Colonic mucosa (tissue), 4 donors: ENCODE measurements at regions not wholly inside any gene's neighbourhood (a gene's known extent, or its start where the extent isn't known, plus 50 kb on each side); places are given as distances from the start of the nearest gene placed in this dataset.

Experiments used
- DNase-seq: peaks from one replicate; pipeline ENCODE4 v3.0.0-alpha.2; 2020
- H3K27ac ChIP-seq: fragments of 200-600 bp; one replicate; pipeline ENCODE4 v1.8.0; 2021
- H3K27me3 ChIP-seq: fragments of 200-600 bp; one replicate; pipeline ENCODE4 v1.8.0; 2021
- H3K36me3 ChIP-seq: fragments of 200-600 bp; one replicate; pipeline ENCODE4 v1.8.0; 2021
- H3K4me1 ChIP-seq: fragments of 200-600 bp; one replicate; pipeline ENCODE4 v1.8.0; 2021; ENCODE audit warnings: mild to moderate bottlenecking
- H3K4me3 ChIP-seq: fragments of 200-600 bp; one replicate; pipeline ENCODE4 v1.8.0; 2021
- H3K9ac ChIP-seq, 2 donors: one replicate each; pipeline ENCODE4 v1.7.0; 2013; ENCODE audit warnings: control low read depth in 2 of 2, low read depth in 2 of 2, low read length in 2 of 2
- H3K9me3 ChIP-seq: fragments of 200-600 bp; one replicate; pipeline ENCODE4 v1.8.0; 2021
- CTCF ChIP-seq: fragments of 200-600 bp; IDR thresholded peaks from one replicate; pipeline ENCODE4 v1.8.0; 2022; ENCODE audit warnings: antibody characterized with exemption, mild to moderate bottlenecking
- intact Hi-C: fragments of 100-400 bp; cut with DNase I; formaldehyde crosslinking; loops from one replicate; pipeline ENCODE4 v1.14.1; 2022
- donor health status: healthy.
- donor health status: DM: no; HTN: no; CAD: no.
- donor health status: DM: no; HTN: no; CAD: no.

GRCh38 chr2:133711201-133711600, 142.9 kb upstream of the NCKAP5 start:
- no peaks in the 10 kb centered on the region for H3K9me3 ChIP-seq
- H3K27me3 ChIP-seq: no peaks in the 10 kb centered on the region
- H3K36me3 ChIP-seq: no peaks in the 10 kb centered on the region
- H3K27ac ChIP-seq: no peak overlapping the region
- no peak for DNase-seq
- TF ChIP-seq CTCF: no peak
- H3K9ac ChIP-seq: no peak overlapping the region
- H3K4me3 ChIP-seq: no peak overlapping the region
- H3K4me1 ChIP-seq: no peaks in the 10 kb centered on the region
- intact Hi-C loops: no loop called here

GRCh38 chr2:133711806-133712205, 143.5 kb upstream of the NCKAP5 start:
- Histone ChIP-seq H3K9ac (no peak overlapping the region), H3K9me3 (no peaks in the 10 kb centered on the region), H3K27ac (no peak overlapping the region), H3K36me3 (no peaks in the 10 kb centered on the region), H3K4me3 (no peak overlapping the region), H3K27me3 (no peaks in the 10 kb centered on the region), H3K4me1 (no peaks in the 10 kb centered on the region)
- no peak for DNase-seq
- no peak for TF ChIP-seq CTCF
- intact Hi-C loops: no loop called here

GRCh38 chr2:133712369-133712768, 144.1 kb upstream of the NCKAP5 start:
- H3K4me3 ChIP-seq: no peak overlapping the region
- intact Hi-C loops: no loop called here
- no peaks in the 10 kb centered on the region for H3K36me3 ChIP-seq
- no peak for TF ChIP-seq CTCF
- H3K27ac ChIP-seq: no peak overlapping the region
- no peaks in the 10 kb centered on the region for H3K9me3 ChIP-seq
- H3K4me1 ChIP-seq: no peaks in the 10 kb centered on the region
- H3K27me3 ChIP-seq: no peaks in the 10 kb centered on the region
- DNase-seq: no peak
- no peak overlapping the region for H3K9ac ChIP-seq

- H3K36me3 ChIP-seq: no peaks in the 10 kb centered on the region
- intact Hi-C loops: no loop called here
- H3K27ac ChIP-seq: no peak overlapping the region
- no peak overlapping the region for H3K4me3 ChIP-seq
- DNase-seq: no peak
- no peaks in the 10 kb centered on the region for H3K27me3 ChIP-seq
- no peak overlapping the region for H3K9ac ChIP-seq
- no peaks in the 10 kb centered on the region for H3K4me1 ChIP-seq
- no peak for TF ChIP-seq CTCF
- no peaks in the 10 kb centered on the region for H3K9me3 ChIP-seq
Measured at GRCh38 chr2:133713049-133713580, 144.9 kb upstream of the NCKAP5 start.

GRCh38 chr2:133716166-133716565, 147.9 kb upstream of the NCKAP5 start:
- Histone ChIP-seq H3K9ac (no peak overlapping the region), H3K27me3 (no peaks in the 10 kb centered on the region), H3K4me3 (no peak overlapping the region), H3K27ac (no peak overlapping the region), H3K4me1 (no peaks in the 10 kb centered on the region), H3K36me3 (no peaks in the 10 kb centered on the region), H3K9me3 (no peaks in the 10 kb centered on the region)
- DNase-seq: no peak
- intact Hi-C loops: no loop called here
- no peak for TF ChIP-seq CTCF

GRCh38 chr2:133717497-133717896, 149.2 kb upstream of the NCKAP5 start:
- Histone ChIP-seq H3K9ac (no peak overlapping the region), H3K27me3 (no peaks in the 10 kb centered on the region), H3K4me1 (no peaks in the 10 kb centered on the region), H3K9me3 (no peaks in the 10 kb centered on the region), H3K4me3 (no peak overlapping the region), H3K27ac (no peak overlapping the region), H3K36me3 (no peaks in the 10 kb centered on the region)
- TF ChIP-seq CTCF: no peak
- intact Hi-C loops: no loop called here
- no peak for DNase-seq
